ENCODE measurements at regions not wholly inside any gene's neighbourhood (a gene's known extent, or its start where the extent isn't known, plus 50 kb on each side); places are given as distances from the start of the nearest gene placed in this dataset.

- no peak for TF ChIP-seq CTCF (IDR thresholded peaks at IDR 0.05)
- TF ChIP-seq POLR2A (IDR thresholded peaks at IDR 0.05): no peak
These were observed 209.4 kb upstream of the GSE1 start for GRCh38 chr16:85403693-85404092.

All from thyroid gland (tissue), 4 donors.